Erythroblast (primary cell): ENCODE measurements at regions not wholly inside any gene's neighbourhood (a gene's known extent, or its start where the extent isn't known, plus 50 kb on each side); places are given as distances from the start of the nearest gene placed in this dataset.

ENCODE experiments used
- GATA1 ChIP-seq: IDR thresholded peaks from 2 replicates; pipeline ENCODE4 v1.6.1; 2011; ENCODE audit warnings: low read depth, mild to moderate bottlenecking, control low read depth, low read length, moderate library complexity
- POLR2A ChIP-seq: IDR thresholded peaks from 2 replicates; pipeline ENCODE4 v1.6.1; 2011; ENCODE audit warnings: mild to moderate bottlenecking, low read length

- no peak for TF ChIP-seq POLR2A
- no peak for TF ChIP-seq GATA1
Observed at GRCh38 chr12:118841588-118841987, 139.8 kb upstream of the SRRM4 start.
